ENCODE measurements at regions not wholly inside any gene's neighbourhood (a gene's known extent, or its start where the extent isn't known, plus 50 kb on each side); places are given as distances from the start of the nearest gene placed in this dataset.
A peak's percentile ranks its signal among the peaks of the same experiment; 100 is the strongest.
"Not testable (repeated sequence)": the region's sequence is repeated elsewhere in the genome, so short reads cannot be mapped to it uniquely, and the experiment has no call there.

- H3K9me3 ChIP-seq, result peaks cover 0 to 5% (median 0%) of the 10 kb centered on the region in 3 donors
- TF ChIP-seq POLR2A (IDR thresholded peaks at IDR 0.05) (no peak), CTCF (IDR thresholded peaks at IDR 0.05) (peak in 3 of 7 experiments; percentile 10 to 36 (median 25))
- no peaks in the 10 kb centered on the region for H3K36me3 ChIP-seq (replicated peaks in 1 of 2; ENCODE audit: insufficient read depth in 1 of 2, low read depth in 2 of 2)
- no peaks in the 10 kb centered on the region for H3K27me3 ChIP-seq
- H3K4me1 ChIP-seq, result no peaks in the 10 kb centered on the region
- WGBS, 2 donors, result 7 to 8% methylated on average over 5 of the region's 5 CpGs
- no peak overlapping the region for H3K4me3 ChIP-seq
- no peak for DNase-seq
- ATAC-seq, result no peak
- H3K27ac ChIP-seq, result no peak overlapping the region
- intact Hi-C loops (cut with DNase I), result no loop called here
Observed at GRCh38 chr11:130979386-130979972, 63.2 kb upstream of the SNX19 start.

GRCh38 chr11:130980071-130980862 lies 64.0 kb upstream of the SNX19 start:
- ATAC-seq (no peak), DNase-seq (no peak)
- Histone ChIP-seq H3K27me3 (no peaks in the 10 kb centered on the region), H3K4me3 (no peak overlapping the region), H3K9me3 (peaks cover 0 to 5% (median 0%) of the 10 kb centered on the region in 3 donors), H3K36me3 (replicated peaks in 1 of 2; ENCODE audit: insufficient read depth in 1 of 2, low read depth in 2 of 2) (no peaks in the 10 kb centered on the region), H3K27ac (no peak overlapping the region), H3K4me1 (no peaks in the 10 kb centered on the region)
- TF ChIP-seq POLR2A (IDR thresholded peaks at IDR 0.05), result no peak
- WGBS, 2 donors, result 47 to 50% methylated on average over 5 of the region's 5 CpGs
- intact Hi-C loops (cut with DNase I), result no loop called here

- intact Hi-C loops (cut with DNase I); ATAC-seq; H3K27me3 ChIP-seq; H3K27ac ChIP-seq; H3K36me3 ChIP-seq (replicated peaks in 1 of 2; ENCODE audit: insufficient read depth in 1 of 2, low read depth in 2 of 2); H3K4me3 ChIP-seq; DNase-seq; H3K9me3 ChIP-seq; H3K4me1 ChIP-seq: not testable (repeated sequence)
- 80 to 86% methylated on average over 16 of the region's 16 CpGs for whole genome bisulfite sequencing, 2 donors
Observed at GRCh38 chr11:130984241-130984640, 68.0 kb upstream of the SNX19 start.

GRCh38 chr11:130992788-130993187 lies 76.5 kb upstream of the SNX19 start:
- intact Hi-C loops (cut with DNase I), result no loop called here
- TF ChIP-seq CTCF (IDR thresholded peaks at IDR 0.05), result no peak
- Histone ChIP-seq H3K27ac (no peak overlapping the region), H3K27me3 (no peaks in the 10 kb centered on the region), H3K36me3 (replicated peaks in 1 of 2; ENCODE audit: insufficient read depth in 1 of 2, low read depth in 2 of 2) (no peaks in the 10 kb centered on the region), H3K9me3 (no peaks in the 10 kb centered on the region), H3K4me1 (no peaks in the 10 kb centered on the region), H3K4me3 (no peak overlapping the region)
- no peak for ATAC-seq
- 68 to 73% methylated on average over 7 of the region's 7 CpGs for WGBS, 2 donors
- DNase-seq, result no peak

GRCh38 chr11:130994043-130994442 lies 77.8 kb upstream of the SNX19 start:
- 60 to 70% methylated on average over 2 of the region's 2 CpGs for WGBS, 2 donors
- intact Hi-C loops (cut with DNase I), result no loop called here

More at GRCh38 chr11:130994043-130994442, 77.8 kb upstream of the SNX19 start:
- ATAC-seq (no peak), DNase-seq (no peak)
- Histone ChIP-seq H3K27ac (no peak overlapping the region), H3K4me3 (no peak overlapping the region), H3K9me3 (no peaks in the 10 kb centered on the region), H3K4me1 (no peaks in the 10 kb centered on the region), H3K27me3 (no peaks in the 10 kb centered on the region), H3K36me3 (replicated peaks in 1 of 2; ENCODE audit: insufficient read depth in 1 of 2, low read depth in 2 of 2) (no peaks in the 10 kb centered on the region)
- TF ChIP-seq CTCF (IDR thresholded peaks at IDR 0.05) (no peak), POLR2A (IDR thresholded peaks at IDR 0.05) (no peak)
